Nephron (organoid): ENCODE measurements at regions not wholly inside any gene's neighbourhood (a gene's known extent, or its start where the extent isn't known, plus 50 kb on each side); places are given as distances from the start of the nearest gene placed in this dataset.

ENCODE experiments used
- H3K27ac Mint-ChIP-seq, 3 experiments: 2 replicates each; pipeline ENCODE4 v1.8.0; 2020; ENCODE audit warnings: mixed read lengths in 3 of 3, mild to moderate bottlenecking in 2 of 3, moderate library complexity in 1 of 3
- H3K27me3 Mint-ChIP-seq: 2 replicates; pipeline ENCODE4 v1.8.0; 2021; ENCODE audit warnings: low read depth, mild to moderate bottlenecking, moderate library complexity, mixed read lengths
- H3K36me3 Mint-ChIP-seq: 2 replicates; pipeline ENCODE4 v1.8.0; 2020; ENCODE audit warnings: low read depth, mixed read lengths
- H3K4me1 Mint-ChIP-seq: 2 replicates; pipeline ENCODE4 v1.8.0; 2020; ENCODE audit warnings: mixed read lengths
- H3K4me3 Mint-ChIP-seq, 3 experiments: 2 replicates each; pipeline ENCODE4 v1.8.0; 2020; ENCODE audit warnings: mild to moderate bottlenecking in 3 of 3, mixed read lengths in 3 of 3, moderate library complexity in 2 of 3
- H3K9me3 Mint-ChIP-seq: 2 replicates; pipeline ENCODE4 v1.8.0; 2020; ENCODE audit warnings: mixed read lengths
- CTCF ChIP-seq, 3 experiments: fragments of 200-600 bp; sonication (generic); IDR thresholded peaks; one replicate each; pipeline ENCODE4 v1.5.0; 2021; ENCODE audit warnings: antibody characterized with exemption in 3 of 3; ENCODE audit not compliant: unreplicated experiment in 3 of 3

- Mint-ChIP-seq H3K36me3 (no peaks in the 10 kb centered on the region), H3K9me3 (peaks cover 3% of the 10 kb centered on the region), H3K27ac (no peak overlapping the region), H3K4me3 (no peak overlapping the region), H3K4me1 (peaks cover 8% of the 10 kb centered on the region), H3K27me3 (peaks cover 9% of the 10 kb centered on the region)
- TF ChIP-seq CTCF (IDR thresholded peaks at IDR 0.05; ENCODE audit: unreplicated experiment in 3 of 3): no peak
Observed at GRCh38 chr10:10532236-10532635, 485.4 kb upstream of the CELF2 start.

- peaks cover 3% of the 10 kb centered on the region for H3K9me3 Mint-ChIP-seq
- H3K4me1 Mint-ChIP-seq: peaks cover 8% of the 10 kb centered on the region
- no peak overlapping the region for H3K27ac Mint-ChIP-seq
- TF ChIP-seq CTCF (IDR thresholded peaks at IDR 0.05; ENCODE audit: unreplicated experiment in 3 of 3): no peak
- no peaks in the 10 kb centered on the region for H3K36me3 Mint-ChIP-seq
- peaks cover 9% of the 10 kb centered on the region for H3K27me3 Mint-ChIP-seq
- H3K4me3 Mint-ChIP-seq: no peak overlapping the region
Observed at GRCh38 chr10:10532826-10533225, 484.8 kb upstream of the CELF2 start.

GRCh38 chr10:10533437-10533836 lies 484.2 kb upstream of the CELF2 start:
- no peak for TF ChIP-seq CTCF (IDR thresholded peaks at IDR 0.05; ENCODE audit: unreplicated experiment in 3 of 3)
- Mint-ChIP-seq H3K4me1 (peaks cover 10% of the 10 kb centered on the region), H3K27me3 (peaks cover 10% of the 10 kb centered on the region), H3K36me3 (no peaks in the 10 kb centered on the region), H3K4me3 (no peak overlapping the region), H3K27ac (no peak overlapping the region), H3K9me3 (peaks cover 3% of the 10 kb centered on the region)

- Mint-ChIP-seq H3K9me3 (peaks cover 3% of the 10 kb centered on the region), H3K4me1 (peaks cover 14% of the 10 kb centered on the region), H3K36me3 (no peaks in the 10 kb centered on the region), H3K27me3 (peaks cover 24% of the 10 kb centered on the region), H3K27ac (no peak overlapping the region), H3K4me3 (no peak overlapping the region)
- TF ChIP-seq CTCF (IDR thresholded peaks at IDR 0.05; ENCODE audit: unreplicated experiment in 3 of 3): no peak
Observed at GRCh38 chr10:10538326-10538725, 479.3 kb upstream of the CELF2 start.

- peaks cover 15% of the 10 kb centered on the region for H3K4me1 Mint-ChIP-seq
- no peak for TF ChIP-seq CTCF (IDR thresholded peaks at IDR 0.05; ENCODE audit: unreplicated experiment in 3 of 3)
Observed at GRCh38 chr10:10540398-10540797, 477.3 kb upstream of the CELF2 start.

GRCh38 chr10:10542477-10542876 lies 475.2 kb upstream of the CELF2 start:
- Mint-ChIP-seq H3K36me3 (no peaks in the 10 kb centered on the region), H3K27me3 (peaks cover 15% of the 10 kb centered on the region), H3K27ac (no peak overlapping the region), H3K9me3 (no peaks in the 10 kb centered on the region), H3K4me3 (no peak overlapping the region), H3K4me1 (peaks cover 15% of the 10 kb centered on the region)
- no peak for TF ChIP-seq CTCF (IDR thresholded peaks at IDR 0.05; ENCODE audit: unreplicated experiment in 3 of 3)

More at GRCh38 chr10:10540398-10540797, 477.3 kb upstream of the CELF2 start:
- H3K9me3 Mint-ChIP-seq: no peaks in the 10 kb centered on the region
- H3K27ac Mint-ChIP-seq: no peak overlapping the region
- H3K36me3 Mint-ChIP-seq: no peaks in the 10 kb centered on the region
- H3K4me3 Mint-ChIP-seq: no peak overlapping the region
- H3K27me3 Mint-ChIP-seq: peaks cover 15% of the 10 kb centered on the region
